NCI-H510A (cell line): ENCODE measurements at regions not wholly inside any gene's neighbourhood (a gene's known extent, or its start where the extent isn't known, plus 50 kb on each side); places are given as distances from the start of the nearest gene placed in this dataset.
"Not testable (repeated sequence)": the region's sequence is repeated elsewhere in the genome, so short reads cannot be mapped to it uniquely, and the experiment has no call there.

ENCODE experiments used
- DNase-seq: peaks from one replicate; lab custom pipeline; 2025; lab: John Stamatoyannopoulos, UW

DNA sequence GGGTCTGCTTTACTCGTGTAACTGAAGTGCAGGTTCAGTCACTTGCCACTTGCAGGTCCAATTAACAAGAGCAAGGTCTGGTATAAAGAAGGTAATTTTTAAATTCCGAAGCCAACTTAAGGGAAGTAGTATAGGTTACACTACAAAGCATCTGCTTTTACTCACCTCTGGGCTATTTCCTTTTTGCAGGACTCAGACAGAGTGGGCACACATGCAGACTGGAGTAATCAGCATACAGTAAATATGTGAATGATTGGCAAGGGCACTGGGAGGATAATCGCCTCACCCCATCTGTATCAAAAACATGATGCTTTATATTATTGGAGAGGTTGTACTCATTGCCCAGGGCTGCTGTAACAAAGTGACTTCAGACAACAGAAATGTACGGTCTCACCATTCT, 160.1 kb upstream of the CDH5 start:
- DNase-seq: no peak

DNA sequence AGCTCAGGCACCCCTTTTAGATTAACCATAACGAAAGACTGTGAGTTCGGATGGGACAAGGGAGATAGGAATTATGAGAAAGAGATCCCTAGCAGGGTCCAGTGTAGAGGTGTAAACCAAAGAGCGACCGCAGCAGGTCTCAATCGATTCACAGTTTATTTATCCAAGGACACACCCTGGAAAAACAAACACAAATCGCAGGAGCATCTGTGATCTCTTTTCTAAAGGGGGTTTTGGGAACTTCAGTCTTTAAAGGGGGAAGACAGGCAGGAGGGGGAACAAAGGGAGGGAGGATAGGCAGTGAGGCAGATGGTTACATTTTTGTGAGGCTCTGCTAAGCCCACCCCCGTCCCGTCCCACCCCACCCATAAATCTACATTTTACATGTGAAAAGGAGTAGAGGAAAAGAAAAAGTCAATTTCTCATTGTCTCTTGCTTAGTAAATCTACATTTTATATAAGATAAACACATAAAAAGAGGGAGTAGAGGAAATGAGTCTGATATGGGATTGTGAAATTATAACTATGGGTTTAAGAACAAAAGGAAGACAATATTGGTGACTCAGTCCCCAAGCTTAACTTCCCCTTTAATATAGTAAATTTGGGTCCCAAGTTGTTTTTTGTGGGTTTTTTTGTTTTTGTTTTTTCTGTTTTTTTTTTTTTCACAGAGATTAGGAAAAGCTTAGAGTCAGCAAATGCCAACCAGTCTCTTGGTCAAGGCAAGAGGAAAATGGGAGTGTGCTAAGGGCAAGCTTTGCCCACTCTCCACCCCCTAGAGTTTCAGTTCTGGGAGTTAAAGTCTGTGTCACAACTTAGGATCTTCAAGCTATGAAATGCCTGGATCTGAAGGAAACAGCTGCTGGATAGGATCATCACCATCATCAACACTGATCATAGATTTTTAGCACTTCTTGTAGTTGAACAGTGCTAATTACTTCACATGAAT, 160.9 kb upstream of the CDH5 start:
- DNase-seq: no peak

DNA sequence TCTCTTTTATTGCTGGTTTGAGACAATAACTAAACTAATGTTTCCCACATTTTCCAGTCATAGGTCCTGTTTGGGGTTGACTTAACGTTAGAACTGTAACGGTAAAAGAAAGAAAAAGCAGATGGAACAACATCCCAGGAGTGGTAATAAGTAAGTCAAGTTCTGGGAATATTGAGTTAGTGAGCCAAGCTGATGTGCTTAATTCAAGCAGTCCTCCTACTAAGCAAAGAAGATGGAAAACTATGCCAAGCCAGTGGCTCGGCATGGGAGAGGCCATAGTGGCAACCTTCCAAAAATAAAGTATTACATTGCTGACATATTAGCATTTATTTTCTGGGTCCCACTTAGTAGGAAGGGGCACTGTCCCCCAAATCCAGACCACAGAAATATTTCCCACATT, 161.7 kb upstream of the CDH5 start:
- DNase-seq: no peak

DNA sequence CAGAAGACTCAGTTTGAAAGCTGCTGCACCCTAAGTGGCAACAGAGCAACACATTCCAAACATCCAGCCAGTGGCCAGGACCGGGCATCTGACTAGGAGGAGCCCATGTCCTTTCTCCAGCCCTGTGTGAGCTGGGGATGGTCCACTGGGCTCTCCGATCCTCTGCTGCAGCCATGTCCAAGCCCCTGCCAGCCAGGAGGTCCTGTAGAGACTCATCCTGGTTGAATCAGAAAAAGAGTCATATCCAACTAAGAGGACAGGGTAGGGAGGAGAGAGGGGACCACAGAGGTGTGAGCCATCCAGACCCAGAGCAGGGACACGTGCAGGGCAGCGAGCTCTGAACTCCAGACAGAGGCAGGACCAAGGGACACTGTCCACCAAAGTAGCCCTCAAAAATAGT, 163.0 kb upstream of the CDH5 start:
- no peak for DNase-seq

DNA sequence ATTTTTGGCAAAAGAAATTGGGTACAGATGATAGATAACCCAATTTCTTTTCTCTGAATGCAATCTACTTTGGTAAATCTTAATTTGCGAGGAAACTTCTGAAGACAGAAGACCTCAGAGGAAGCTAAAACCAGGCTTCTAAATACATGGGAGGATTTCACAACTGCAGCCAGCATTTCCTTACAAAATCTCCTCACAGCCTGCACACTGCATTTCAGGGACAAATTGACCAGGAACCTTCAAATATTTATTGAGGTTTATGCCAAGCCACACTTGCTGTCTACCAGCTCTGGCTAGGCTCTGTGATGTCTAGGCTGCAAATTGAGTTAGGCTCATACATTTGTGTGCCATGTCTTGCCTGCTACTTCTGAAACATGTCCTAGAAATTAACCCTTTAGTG, 167.3 kb upstream of the CDH5 start:
- no peak for DNase-seq

DNA sequence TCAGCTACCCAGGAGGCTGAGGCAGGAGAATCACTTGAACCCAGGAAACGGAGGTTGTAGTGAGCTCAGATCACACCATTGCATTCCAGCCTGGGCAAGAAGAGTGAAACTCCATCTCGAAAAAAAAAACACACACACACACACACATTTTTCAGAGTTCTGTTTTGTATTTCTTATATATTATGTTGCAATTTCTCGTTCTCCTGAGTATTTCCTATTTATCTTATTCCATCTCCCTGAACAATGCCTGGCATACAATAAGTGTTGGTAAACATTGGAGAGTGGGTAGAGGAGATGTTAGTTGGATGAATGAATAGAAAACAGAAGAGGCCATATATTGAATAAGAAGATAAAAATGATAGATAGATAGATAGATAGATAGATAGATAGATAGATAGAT, 167.8 kb upstream of the CDH5 start:
- no peak for DNase-seq

DNA sequence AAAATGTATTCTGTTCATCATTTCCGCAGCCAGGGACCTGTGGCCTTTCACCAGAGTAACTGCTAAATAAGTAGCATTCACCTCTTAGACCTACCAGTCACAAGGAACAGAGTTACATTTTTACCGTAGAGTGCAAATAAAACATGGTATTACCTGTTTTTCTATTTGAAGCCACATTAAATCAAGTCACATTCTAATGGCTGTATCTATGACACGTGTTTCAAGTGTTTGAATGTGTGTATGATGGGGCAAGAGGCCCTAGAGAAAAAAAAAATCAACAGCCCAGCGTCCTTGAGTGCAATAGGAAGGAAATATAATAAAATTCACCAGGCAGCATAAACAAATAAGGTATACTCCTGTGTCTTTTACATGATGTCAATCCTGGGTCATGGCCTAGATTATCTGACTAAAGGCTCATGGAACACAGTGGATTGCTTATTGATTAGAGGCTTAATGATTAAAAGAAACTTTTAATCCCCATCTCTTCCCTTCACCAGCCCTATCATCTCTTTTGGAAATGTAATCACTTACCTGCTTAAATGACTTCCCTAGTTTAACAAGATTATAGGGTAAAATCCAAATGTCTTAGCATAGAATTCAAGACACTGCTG, 168.7 kb upstream of the CDH5 start:
- DNase-seq: no peak

DNA sequence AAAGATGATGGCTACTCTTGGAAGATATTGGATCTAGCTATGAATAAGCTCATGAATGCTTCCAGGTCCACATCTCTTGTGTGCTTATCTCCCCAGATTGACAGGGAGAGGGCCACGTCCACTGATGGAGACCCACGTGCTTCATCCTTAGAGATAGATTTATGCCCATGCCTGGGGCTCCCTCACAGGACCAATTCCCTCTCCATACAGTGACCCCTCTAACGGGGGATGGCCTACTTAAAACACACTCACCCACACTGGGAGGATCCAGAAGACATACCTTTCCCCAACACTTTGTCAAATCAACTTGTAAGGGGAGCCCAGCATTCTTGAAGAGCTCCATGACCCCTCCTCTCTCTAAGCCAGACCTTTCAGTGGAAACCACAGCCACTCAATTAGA, 169.7 kb upstream of the CDH5 start:
- DNase-seq: no peak

DNA sequence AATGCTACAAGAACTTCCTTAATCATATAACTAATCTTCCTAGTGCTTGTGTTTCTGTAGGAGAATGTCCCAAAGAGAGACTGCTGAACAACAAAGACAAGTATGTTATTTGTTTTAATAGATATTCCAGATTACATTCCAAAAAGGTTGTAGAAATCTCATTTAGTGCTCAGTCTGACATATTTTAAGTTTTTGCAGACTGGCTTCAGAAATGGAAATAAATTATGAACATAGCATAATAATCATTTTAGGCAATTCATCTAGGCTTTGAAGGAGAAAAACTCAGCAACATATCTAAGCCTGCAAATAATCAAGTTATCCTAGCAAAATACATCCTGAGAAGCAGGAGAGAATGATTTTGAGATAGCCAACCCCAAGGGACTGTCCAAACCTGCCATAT, 171.6 kb upstream of the CDH5 start:
- DNase-seq: no peak

DNA sequence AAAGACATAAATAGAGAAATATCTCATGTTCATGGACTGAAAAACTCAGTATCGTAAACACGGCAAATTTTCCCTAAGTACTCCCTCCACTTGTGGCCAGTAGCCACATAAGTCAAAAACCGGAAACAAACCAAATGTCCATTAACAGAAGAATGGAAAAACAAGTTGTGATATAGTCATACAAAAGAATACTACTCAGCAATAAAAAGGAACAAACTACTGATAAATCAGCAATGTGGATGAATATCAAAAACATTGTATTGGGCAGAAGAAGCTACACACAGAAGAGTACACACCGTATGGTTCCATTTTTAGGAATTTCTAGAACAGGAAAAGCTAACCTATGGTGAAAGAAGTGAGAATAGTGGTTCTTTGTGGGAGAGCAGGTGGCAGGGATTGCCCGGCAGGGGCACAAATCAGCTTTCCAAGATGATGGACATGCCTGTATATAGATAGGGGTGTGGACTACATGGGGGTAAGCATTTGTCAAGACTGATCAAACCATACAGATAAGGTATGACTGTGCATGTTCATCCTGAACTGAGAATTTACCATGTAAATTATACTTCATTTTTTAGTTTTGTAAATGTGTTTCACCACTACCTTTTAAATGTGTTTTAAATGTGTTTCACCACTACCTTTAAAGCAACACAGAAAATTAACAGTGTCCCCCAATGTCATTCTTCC, 172.8 kb upstream of the CDH5 start:
- DNase-seq: no peak

DNA sequence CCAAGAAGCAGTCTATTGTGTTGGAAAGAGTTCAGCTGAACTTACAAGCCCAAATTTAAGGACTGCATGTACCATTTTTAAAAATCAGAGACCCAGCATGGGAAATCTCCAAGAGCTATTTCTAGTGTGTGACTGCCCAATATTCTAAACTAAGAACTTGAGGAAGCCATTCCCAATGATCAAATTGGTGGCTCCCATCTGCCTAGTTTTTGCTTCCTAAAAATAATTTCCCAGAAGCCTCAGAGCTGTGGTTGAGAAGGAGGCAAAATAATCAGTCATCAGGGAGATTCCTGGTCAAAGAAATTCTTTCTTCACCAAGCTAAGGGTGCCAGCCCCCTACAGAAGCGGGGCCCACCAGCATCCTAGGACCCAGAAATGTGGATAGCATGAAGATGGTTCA, 176.1 kb upstream of the CDH5 start:
- no peak for DNase-seq

DNA sequence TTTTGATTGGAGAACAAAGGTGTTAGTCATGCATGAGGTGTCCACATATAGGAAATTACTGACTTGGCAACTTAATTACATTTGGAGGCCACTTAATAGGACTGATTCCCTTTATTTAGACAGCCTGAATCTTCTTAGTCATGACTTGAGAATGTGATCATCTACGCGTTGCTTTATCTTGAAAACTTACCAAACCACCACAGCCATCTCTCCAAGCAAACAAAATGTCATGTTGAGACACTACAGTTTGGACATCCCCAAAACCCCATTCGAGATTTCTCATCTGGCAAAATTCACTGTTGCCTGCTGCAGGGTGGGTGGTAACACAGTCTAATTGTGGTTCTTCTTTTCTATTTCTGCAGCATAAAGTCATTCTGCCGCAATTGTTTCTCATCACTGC, 176.5 kb upstream of the CDH5 start:
- DNase-seq: no peak

DNA sequence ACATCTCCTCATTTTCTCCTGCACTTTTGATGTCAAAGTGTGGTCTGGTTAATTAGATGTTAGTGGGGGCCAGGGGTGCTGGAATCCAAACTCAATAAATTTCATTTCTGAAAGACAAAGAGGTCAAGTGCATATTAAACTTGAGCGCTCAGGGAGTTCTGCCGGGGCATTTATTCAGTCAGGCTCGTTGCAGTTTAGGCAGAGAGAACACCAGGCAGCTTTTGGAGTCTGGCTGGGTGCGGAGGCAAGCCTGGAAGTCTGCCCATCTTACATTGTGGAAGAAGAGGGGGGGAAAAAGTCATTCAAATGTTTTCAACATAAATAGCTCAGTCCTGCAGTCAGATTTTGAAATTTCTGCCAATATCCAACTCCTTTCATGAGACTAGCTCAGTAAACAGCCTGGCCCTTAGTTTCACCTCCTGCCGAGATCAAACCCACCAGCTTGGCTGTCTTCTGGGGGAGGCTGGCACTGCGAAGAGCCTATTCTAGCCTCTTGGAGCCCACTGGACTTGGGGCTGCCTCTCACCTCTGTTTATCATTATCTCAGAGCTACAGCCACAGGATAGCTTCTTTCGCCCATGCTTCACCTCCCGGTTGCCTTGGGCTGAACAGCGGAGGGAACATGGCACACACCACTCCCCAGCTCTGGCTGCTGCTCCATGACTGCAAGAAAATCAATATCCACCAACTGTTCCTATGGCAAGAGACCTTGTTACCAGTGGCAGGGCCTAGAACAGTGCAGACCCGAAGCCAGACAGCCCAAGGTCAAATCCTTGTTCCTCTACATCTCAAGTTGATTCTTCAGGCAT, 177.4 kb upstream of the CDH5 start:
- no peak for DNase-seq

DNA sequence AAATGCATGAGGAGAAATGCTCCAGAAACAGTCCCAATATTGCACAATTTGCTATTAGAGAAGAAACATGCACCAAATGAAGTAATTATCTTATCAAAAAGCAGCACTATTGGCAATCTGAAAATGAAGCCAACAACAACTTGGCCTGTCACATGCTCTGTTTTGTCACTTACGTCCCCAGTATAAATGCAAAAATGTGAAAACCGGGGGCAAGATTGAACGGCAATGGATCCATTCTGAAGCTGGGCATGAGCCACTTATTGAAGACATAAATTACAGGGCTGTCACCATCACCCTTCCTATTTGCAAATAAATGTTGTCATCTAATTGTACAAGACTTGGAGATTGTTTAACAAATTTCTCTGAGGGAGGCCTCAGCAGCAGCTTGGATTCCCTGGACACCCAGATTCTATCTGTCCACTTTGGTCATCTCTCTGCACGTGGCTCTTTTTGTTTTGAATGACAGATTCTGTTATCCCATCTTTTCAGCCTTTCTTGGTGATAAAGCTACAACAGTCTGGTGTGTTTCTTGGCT, 180.2 kb upstream of the CDH5 start:
- DNase-seq: no peak

DNA sequence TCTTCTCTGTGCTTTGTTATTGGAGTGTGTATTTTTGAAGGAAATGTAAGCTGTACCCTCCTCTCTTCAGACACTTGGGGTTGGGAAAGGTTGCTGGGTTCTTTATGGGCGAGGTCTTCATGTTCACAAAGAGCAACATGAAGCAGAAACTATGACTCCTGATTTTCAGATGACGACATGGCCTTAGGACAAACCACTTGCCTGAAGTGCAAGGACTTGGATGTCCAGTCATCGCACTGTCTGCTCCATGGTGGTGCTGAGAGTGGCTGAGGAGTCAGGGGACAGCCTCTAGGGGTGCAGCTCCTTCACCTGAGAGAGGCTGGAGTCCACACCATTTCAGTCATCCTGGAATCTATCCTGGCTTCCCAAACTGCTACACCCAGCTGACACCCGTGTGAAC, 183.9 kb upstream of the CDH5 start:
- no peak for DNase-seq

DNA sequence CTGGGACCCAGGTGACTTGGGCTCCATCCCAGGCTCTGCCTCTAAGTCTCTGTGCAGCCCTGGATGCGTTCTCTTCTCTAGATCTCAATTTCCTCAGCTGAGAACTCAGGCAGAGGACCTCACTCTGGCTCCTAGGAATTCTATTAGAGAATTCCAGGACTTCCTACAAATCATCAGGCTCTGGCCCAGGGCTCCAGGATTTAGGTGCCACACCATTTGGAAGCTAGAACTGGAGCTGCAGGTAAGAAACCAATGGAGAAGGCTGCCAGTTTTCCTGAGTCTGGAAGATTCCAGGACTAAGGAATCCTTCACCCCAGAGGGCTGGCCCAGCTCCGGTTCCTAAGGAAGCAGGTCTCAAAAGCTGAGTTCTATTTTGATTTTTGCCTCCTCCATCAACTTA, 189.8 kb upstream of the CDH5 start:
- no peak for DNase-seq

DNA sequence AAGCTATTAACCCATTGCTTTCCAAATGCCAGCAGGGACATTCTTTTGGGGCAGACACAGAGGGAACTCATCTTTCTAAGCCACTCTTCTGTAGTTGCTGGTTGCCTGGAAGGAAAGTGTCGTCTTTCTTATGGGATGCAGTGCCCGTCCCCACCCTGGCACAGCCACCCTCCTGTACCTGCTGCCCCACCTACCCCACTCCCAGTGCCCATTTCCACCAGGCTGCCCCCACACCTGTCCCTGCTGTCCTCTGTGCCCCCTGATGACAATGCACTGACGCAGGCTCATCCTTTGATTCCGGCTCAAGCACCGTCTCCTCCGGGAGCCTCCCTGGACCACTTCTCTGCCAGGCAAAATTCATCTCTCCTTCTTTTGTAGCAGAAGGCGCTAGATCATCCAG, 190.4 kb upstream of the CDH5 start:
- no peak for DNase-seq

DNA sequence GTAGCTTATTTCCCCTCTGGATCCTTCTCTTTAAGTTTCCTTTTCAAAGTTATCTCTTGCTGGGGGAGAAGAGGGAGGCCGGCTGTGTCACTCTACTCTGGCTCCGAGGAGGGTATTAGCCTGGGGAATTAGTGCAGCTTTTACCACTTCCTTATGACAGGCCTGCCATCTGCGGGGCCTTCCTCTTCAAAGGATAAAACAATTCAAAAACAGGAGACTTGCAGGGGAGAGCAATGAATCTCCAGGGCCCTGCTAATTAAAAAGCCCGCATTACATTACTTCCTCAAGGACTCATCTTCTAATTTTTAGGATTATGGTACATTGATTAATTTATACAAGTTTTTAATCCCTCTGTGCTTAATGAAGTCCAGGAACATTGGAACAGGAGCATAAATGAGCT, 190.9 kb upstream of the CDH5 start:
- DNase-seq: no peak

DNA sequence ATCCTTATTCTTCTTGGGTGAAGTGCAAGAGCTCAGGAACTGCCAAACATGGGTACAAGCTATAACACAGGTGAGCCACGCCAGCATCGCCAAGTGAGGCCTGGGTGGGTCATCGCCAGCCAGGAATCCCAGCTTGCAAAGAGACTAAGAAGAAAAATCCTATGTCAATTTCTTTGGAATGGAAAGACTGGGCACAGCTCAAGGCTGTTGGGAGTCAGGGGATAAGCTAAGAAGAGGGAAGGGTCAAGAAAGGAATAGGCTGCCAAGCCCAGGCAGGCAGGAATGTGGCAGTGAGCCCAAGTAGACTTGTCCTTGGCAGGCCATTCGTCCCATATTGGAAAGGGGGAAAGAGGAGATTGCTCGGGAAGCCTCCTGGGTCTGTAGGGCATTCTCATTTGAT, 191.4 kb upstream of the CDH5 start:
- DNase-seq: no peak

DNA sequence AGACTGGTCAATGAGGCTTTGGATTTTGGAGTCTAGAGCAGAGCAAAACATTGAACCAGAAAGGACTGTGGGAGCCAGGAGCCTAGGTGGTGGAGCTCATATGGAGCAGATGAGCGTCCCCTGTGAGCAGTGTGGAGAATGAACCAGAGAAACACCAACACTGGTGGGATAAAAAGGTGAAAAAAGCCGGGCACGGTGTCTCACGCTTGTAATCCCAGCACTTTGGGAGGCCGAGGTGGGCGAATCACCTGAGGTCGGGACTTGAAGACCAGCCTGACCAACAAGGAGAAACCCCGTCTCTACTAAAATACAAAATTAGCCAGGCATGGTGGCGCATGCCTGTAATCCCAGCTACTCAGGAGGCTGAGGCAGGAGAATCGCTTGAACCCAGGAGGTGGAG, 192.7 kb upstream of the CDH5 start:
- not testable (repeated sequence) for DNase-seq

DNA sequence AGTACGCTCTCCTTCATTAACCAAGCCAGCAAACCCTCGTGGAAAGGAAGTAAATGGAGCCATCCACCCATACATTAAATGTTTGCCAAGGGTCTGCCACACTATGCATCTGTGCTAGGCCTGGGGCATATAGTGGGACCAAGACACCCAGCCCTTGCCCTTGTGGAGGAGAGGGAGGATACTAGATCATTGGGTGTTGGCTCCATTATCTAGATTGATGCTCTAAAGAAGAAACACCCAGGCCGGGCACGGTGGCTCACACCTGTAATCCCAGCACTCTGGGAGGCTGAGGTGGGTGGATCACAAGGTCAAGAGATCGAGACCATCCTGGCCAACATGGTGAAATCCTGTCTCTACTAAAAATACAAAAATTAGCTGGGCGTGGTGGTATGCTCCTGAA, 193.3 kb upstream of the CDH5 start:
- DNase-seq: not testable (repeated sequence)

DNA sequence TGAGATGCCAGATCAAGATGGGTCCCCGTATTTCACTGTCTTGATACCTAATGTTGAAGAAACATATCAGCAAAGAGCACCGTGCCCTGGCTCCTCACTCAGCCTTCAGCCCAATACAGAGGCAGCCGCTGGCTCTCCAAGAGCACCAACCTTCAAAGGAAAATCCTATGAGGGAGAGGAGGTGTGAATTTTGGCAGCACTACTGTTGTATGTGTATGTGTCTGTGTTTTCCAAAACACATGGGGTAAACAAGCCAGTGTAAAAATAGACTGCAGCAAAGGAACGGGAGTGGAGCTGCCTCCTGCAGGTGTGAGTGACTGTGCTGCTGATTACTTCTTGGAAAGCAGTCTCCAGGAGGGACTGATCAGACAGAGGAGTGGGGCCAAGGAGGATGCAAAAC, 194.0 kb upstream of the CDH5 start:
- DNase-seq: no peak
